ENCODE measurements at regions not wholly inside any gene's neighbourhood (a gene's known extent, or its start where the extent isn't known, plus 50 kb on each side); places are given as distances from the start of the nearest gene placed in this dataset.

GRCh38 chr16:85291302-85292148, 179.3 kb upstream of the CIBAR2 start:
- TF ChIP-seq, protein P1, sequence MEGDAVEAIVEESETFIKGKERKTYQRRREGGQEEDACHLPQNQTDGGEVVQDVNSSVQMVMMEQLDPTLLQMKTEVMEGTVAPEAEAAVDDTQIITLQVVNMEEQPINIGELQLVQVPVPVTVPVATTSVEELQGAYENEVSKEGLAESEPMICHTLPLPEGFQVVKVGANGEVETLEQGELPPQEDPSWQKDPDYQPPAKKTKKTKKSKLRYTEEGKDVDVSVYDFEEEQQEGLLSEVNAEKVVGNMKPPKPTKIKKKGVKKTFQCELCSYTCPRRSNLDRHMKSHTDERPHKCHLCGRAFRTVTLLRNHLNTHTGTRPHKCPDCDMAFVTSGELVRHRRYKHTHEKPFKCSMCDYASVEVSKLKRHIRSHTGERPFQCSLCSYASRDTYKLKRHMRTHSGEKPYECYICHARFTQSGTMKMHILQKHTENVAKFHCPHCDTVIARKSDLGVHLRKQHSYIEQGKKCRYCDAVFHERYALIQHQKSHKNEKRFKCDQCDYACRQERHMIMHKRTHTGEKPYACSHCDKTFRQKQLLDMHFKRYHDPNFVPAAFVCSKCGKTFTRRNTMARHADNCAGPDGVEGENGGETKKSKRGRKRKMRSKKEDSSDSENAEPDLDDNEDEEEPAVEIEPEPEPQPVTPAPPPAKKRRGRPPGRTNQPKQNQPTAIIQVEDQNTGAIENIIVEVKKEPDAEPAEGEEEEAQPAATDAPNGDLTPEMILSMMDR (IDR thresholded peaks at IDR 0.05) = no peak
- no peak for TF ChIP-seq POLR2A (IDR thresholded peaks at IDR 0.05)

Data from lower leg skin (tissue), 3 donors.